Ovary (tissue), 7 donors: ENCODE measurements at regions not wholly inside any gene's neighbourhood (a gene's known extent, or its start where the extent isn't known, plus 50 kb on each side); places are given as distances from the start of the nearest gene placed in this dataset.
A peak's percentile ranks its signal among the peaks of the same experiment; 100 is the strongest.

Source experiments
- DNase-seq, 5 donors: peaks; one replicate each; pipeline ENCODE4 v3.0.0-alpha.2; 2019 to 2020
- H3K27ac ChIP-seq, 2 donors: fragments of 200-600 bp; one replicate each; pipeline versions ENCODE4 v1.5.1 to v1.8.0; 2019 to 2022
- H3K27me3 ChIP-seq: fragments of 200-600 bp; one replicate; pipeline ENCODE4 v1.8.0; 2022
- H3K36me3 ChIP-seq: fragments of 200-600 bp; sonication (generic); one replicate; pipeline ENCODE4 v1.5.1; 2019
- H3K4me1 ChIP-seq: one replicate; pipeline ENCODE4 v1.8.1; 2013; ENCODE audit warnings: mild to moderate bottlenecking, moderate library complexity; ENCODE audit not compliant: insufficient read depth
- H3K4me3 ChIP-seq: fragments of 200-600 bp; sonication (generic); one replicate; pipeline ENCODE4 v1.5.1; 2017
- H3K9me3 ChIP-seq, 2 donors: fragments of 200-600 bp in 1 of 2; sonication (generic) in 1 of 2; one replicate each; pipeline versions ENCODE4 v1.5.1 to v1.8.1; 2013 to 2019; ENCODE audit warnings: mild to moderate bottlenecking in 1 of 2, moderate library complexity in 1 of 2
- EP300 ChIP-seq: sonication (generic); formaldehyde crosslinking; IDR thresholded peaks from one replicate; pipeline ENCODE4 v1.6.1; 2017; ENCODE audit warnings: antibody characterized with exemption
- POLR2A ChIP-seq: fragments of 450-650 bp; IDR thresholded peaks from one replicate; pipeline ENCODE4 v1.6.1; 2017; ENCODE audit warnings: antibody characterized with exemption, mild to moderate bottlenecking, moderate library complexity
- WGBS, 3 donors: extraction: QIAGEN DNeasy Blood & Tissue Kit in 1 of 3; methylation state at CpG; one replicate each; pipeline versions ENCODE4 v1.1.5 to v1.1.7; 2013 to 2017; 5-methylcytosine and 5-hydroxymethylcytosine counted together
- intact Hi-C, 4 donors: fragments of 100-400 bp; cut with DNase I; formaldehyde crosslinking; loops; one replicate each; pipeline versions ENCODE4 v1.11.0 to v1.15.1; 2022 to 2023
- TF ChIP-seq, protein P1 (sequence below), 3 donors: fragments of 450-650 bp in 2 of 3; fragments of 200-600 bp in 1 of 3; IDR thresholded peaks; one replicate each; pipeline versions ENCODE4 v1.5.1 to v1.8.0; 2016 to 2022; ENCODE audit warnings: antibody characterized with exemption in 3 of 3, mild to moderate bottlenecking in 1 of 3
- donor health status: DM: no; HTN: no; CAD: no; lungs with moderate emphysema.
- donor health status: DM: no; HTN: no; CAD: no.
- donor health status: Bipolar disorder and iron deficiency.
- donor health status: DM: no; HTN: no; CAD: no.
- donor health status: DM: yes; HTN: yes; CAD: no.

GRCh38 chr15:57857871-57858270 is 151.4 kb downstream of the POLR2M start:
- Histone ChIP-seq H3K27me3 (no peaks in the 10 kb centered on the region), H3K4me1 (peaks cover 3% of the 10 kb centered on the region), H3K4me3 (no peak overlapping the region), H3K9me3 (no peaks in the 10 kb centered on the region), H3K27ac (no peak overlapping the region), H3K36me3 (no peaks in the 10 kb centered on the region)
- 92 to 94% (median 93%) methylated on average over 1 of the region's 1 CpG for WGBS, 3 donors
- TF ChIP-seq POLR2A (no peak), EP300 (no peak)
- TF ChIP-seq, protein P1, sequence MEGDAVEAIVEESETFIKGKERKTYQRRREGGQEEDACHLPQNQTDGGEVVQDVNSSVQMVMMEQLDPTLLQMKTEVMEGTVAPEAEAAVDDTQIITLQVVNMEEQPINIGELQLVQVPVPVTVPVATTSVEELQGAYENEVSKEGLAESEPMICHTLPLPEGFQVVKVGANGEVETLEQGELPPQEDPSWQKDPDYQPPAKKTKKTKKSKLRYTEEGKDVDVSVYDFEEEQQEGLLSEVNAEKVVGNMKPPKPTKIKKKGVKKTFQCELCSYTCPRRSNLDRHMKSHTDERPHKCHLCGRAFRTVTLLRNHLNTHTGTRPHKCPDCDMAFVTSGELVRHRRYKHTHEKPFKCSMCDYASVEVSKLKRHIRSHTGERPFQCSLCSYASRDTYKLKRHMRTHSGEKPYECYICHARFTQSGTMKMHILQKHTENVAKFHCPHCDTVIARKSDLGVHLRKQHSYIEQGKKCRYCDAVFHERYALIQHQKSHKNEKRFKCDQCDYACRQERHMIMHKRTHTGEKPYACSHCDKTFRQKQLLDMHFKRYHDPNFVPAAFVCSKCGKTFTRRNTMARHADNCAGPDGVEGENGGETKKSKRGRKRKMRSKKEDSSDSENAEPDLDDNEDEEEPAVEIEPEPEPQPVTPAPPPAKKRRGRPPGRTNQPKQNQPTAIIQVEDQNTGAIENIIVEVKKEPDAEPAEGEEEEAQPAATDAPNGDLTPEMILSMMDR (IDR thresholded peaks at IDR 0.05) = no peak
- intact Hi-C loops = loop anchor here in 3 of 4 donors (10.0 kb wide), 3 partner anchors 203 to 303 kb away; no protein-coding TSS in a partner anchor
- no peak for DNase-seq

GRCh38 chr15:57859130-57859685 is 152.7 kb downstream of the POLR2M start:
- Histone ChIP-seq H3K4me3 (no peak overlapping the region), H3K4me1 (peaks cover 3% of the 10 kb centered on the region), H3K27me3 (no peaks in the 10 kb centered on the region), H3K27ac (no peak overlapping the region), H3K36me3 (no peaks in the 10 kb centered on the region), H3K9me3 (no peaks in the 10 kb centered on the region)
- no peak for TF ChIP-seq EP300
- no peak for TF ChIP-seq POLR2A
- TF ChIP-seq, protein P1 (IDR thresholded peaks at IDR 0.05) = no peak
- DNase-seq = no peak
- 77 to 90% (median 84%) methylated on average over 2 of the region's 2 CpGs for WGBS, 3 donors
- intact Hi-C loops = loop anchor here in 3 of 4 donors (10.0 kb wide), 3 partner anchors 204 to 304 kb away; no protein-coding TSS in a partner anchor

DNA sequence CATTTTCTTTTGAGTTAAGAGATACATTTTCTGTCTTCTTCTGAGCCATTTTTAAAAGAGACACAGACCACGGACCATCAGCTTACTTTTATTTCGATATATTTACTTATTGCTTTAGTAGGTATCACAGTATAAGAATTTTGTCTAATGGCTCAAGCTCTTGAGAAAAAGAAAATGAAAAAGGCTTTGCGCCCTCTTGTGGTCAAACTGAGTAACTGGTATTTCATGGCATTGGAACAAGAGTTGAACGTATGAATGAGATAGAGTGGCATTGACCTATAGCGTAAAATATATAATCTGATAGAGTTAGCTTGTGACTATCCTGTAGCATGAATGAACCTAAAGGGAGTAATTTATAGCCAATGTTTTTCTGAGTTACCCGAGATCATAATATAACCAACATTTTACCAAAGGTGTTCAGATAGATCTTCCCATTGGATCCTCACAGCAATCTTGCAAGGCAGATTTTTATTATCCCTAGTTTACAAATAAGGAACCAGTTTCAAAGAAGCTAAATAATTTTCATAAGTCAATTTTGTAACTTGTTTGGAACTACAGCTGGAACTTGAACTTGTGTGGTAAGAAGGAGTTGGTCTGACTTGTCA is 154.6 kb downstream of the POLR2M start:
- TF ChIP-seq POLR2A (no peak), EP300 (no peak)
- TF ChIP-seq, protein P1 (IDR thresholded peaks at IDR 0.05) = peak; percentile 40 to 56 (median 48)
- WGBS, 3 donors = 29 to 37% (median 34%) methylated on average over 6 of the region's 6 CpGs
- H3K36me3 ChIP-seq = no peaks in the 10 kb centered on the region
- no peaks in the 10 kb centered on the region for H3K4me1 ChIP-seq
- no peaks in the 10 kb centered on the region for H3K27me3 ChIP-seq
- H3K27ac ChIP-seq = no peak overlapping the region
- DNase-seq = no peak
- H3K9me3 ChIP-seq = no peaks in the 10 kb centered on the region
- intact Hi-C loops = loop anchor here (5.0 to 10.0 kb wide), 3 partner anchors 106 to 306 kb away; no protein-coding TSS in a partner anchor
- no peak overlapping the region for H3K4me3 ChIP-seq

GRCh38 chr15:57861815-57862586 is 155.5 kb downstream of the POLR2M start:
- TF ChIP-seq EP300 = no peak
- TF ChIP-seq, protein P1 (IDR thresholded peaks at IDR 0.05) = no peak
- TF ChIP-seq POLR2A = no peak
- H3K27me3 ChIP-seq = no peaks in the 10 kb centered on the region
- no peaks in the 10 kb centered on the region for H3K4me1 ChIP-seq
- H3K36me3 ChIP-seq = no peaks in the 10 kb centered on the region
- H3K9me3 ChIP-seq = no peaks in the 10 kb centered on the region
- no peak overlapping the region for H3K27ac ChIP-seq
- intact Hi-C loops = loop anchor here (5.0 to 10.0 kb wide), 3 partner anchors 107 to 307 kb away; no protein-coding TSS in a partner anchor
- no peak for DNase-seq
- no peak overlapping the region for H3K4me3 ChIP-seq
- 64 to 72% (median 67%) methylated on average over 6 of the region's 6 CpGs for WGBS, 3 donors
